ENCODE measurements at regions not wholly inside any gene's neighbourhood (a gene's known extent, or its start where the extent isn't known, plus 50 kb on each side); places are given as distances from the start of the nearest gene placed in this dataset.

DNA sequence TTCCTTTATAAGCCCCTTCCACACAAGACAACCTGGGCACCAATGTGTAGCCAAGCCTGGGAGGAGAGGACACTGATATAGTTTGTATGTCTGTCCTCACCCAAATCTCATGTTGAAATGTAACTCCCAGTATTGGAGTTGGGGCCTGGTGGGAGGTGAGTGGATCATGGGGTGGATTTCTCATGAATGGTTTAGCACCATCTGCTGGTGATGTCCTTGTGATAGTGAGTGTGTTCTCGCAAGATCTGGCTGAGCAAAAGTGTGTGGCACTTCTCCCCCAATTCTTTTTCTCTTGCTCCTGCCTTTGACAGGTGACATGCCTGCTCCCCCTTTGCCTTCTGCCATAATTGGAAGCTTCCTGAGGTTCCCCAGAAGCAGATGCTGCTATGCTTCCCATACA, 135.8 kb downstream of the USP31 start:
- intact Hi-C loops (cut with micrococcal nuclease; ENCODE audit: unreplicated experiment), result loop anchor here (1.0 kb wide), 1 partner anchor 115 kb away; no protein-coding TSS in a partner anchor
- H4K20me1 ChIP-seq (ENCODE audit: insufficient read depth, low read length), result no peaks in the 10 kb centered on the region
- no peaks in the 10 kb centered on the region; a peak in 1 of 5 replicates for H3K27me3 ChIP-seq (ENCODE audit: control insufficient read depth in 1 of 2, insufficient read depth in 2 of 2, low read length in 2 of 2)
- peak; percentile 70 for ATAC-seq
- H3K4me1 ChIP-seq (ENCODE audit: insufficient read depth, low read length), result 0 out of 2 replicates have a peak, but pooled peaks cover 6% of the 10 kb centered on the region
- no peak overlapping the region for H2AFZ ChIP-seq (ENCODE audit: low read length)
- no TSS peak for BruUV-seq (replicated peaks)
- no peaks in the 10 kb centered on the region for H3K79me2 ChIP-seq (ENCODE audit: insufficient read depth, low read length)
- POLR2A ChIA-PET, result no interaction called here
- H3K4me2 ChIP-seq (ENCODE audit: low read depth, low read length), result no peak overlapping the region
- DNase-seq (ENCODE audit: low spot score), result peak; percentile 33
- FAIRE-seq, result peak; percentile 85
- CTCF ChIA-PET (ENCODE audit: low intra/inter-chr PET ratio, low total read pairs), result interaction anchor here (2.0 kb wide), 1 partner anchor 115 kb away, joined by 7 read pairs; no protein-coding TSS in a partner anchor
- TF ChIP-seq STAG1 (CRISPR knock-in tag; IDR thresholded peaks at IDR 0.05) (peak; percentile 37; the same call in 1 of the 2 replicates), RERE (CRISPR knock-in tag; IDR thresholded peaks at IDR 0.05; ENCODE audit: low read depth) (no peak), ZNF501 (CRISPR knock-in tag; IDR thresholded peaks at IDR 0.05) (0 out of 2 replicates have a peak, but pooled peaks have one; percentile 31), SMC3 (IDR thresholded peaks at IDR 0.05; ENCODE audit: low read length) (peak; percentile 43; the same call in 1 of the 2 replicates), ZNF547 (CRISPR knock-in tag; IDR thresholded peaks at IDR 0.05) (no peak), CHD2 (IDR thresholded peaks at IDR 0.05; ENCODE audit: low read depth, low read length) (0 out of 2 replicates have a peak, but pooled peaks have one; percentile 18), FOXO4 (CRISPR knock-in tag; conservative IDR thresholded peaks at IDR 0.05) (no peak)
- TF ChIP-seq, protein P1, sequence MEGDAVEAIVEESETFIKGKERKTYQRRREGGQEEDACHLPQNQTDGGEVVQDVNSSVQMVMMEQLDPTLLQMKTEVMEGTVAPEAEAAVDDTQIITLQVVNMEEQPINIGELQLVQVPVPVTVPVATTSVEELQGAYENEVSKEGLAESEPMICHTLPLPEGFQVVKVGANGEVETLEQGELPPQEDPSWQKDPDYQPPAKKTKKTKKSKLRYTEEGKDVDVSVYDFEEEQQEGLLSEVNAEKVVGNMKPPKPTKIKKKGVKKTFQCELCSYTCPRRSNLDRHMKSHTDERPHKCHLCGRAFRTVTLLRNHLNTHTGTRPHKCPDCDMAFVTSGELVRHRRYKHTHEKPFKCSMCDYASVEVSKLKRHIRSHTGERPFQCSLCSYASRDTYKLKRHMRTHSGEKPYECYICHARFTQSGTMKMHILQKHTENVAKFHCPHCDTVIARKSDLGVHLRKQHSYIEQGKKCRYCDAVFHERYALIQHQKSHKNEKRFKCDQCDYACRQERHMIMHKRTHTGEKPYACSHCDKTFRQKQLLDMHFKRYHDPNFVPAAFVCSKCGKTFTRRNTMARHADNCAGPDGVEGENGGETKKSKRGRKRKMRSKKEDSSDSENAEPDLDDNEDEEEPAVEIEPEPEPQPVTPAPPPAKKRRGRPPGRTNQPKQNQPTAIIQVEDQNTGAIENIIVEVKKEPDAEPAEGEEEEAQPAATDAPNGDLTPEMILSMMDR (CRISPR knock-in tag; IDR thresholded peaks at IDR 0.05), result peak; percentile 52
- WGBS (ENCODE audit: low lambda C conversion rate), result 42% methylated on average over 1 of the region's 1 CpG
- no peak overlapping the region for H3K4me3 ChIP-seq (replicated peaks in 1 of 3; ENCODE audit: insufficient read depth in 1 of 3, low read depth in 2 of 3, low read length in 3 of 3)
- H3K9me3 ChIP-seq (ENCODE audit: low read length), result no peaks in the 10 kb centered on the region
- H3K9ac ChIP-seq (ENCODE audit: insufficient read depth, low read depth, low read length), result no peak overlapping the region
- no peaks in the 10 kb centered on the region for H3K36me3 ChIP-seq (replicated peaks in 1 of 2; ENCODE audit: control insufficient read depth in 1 of 2, insufficient read depth in 2 of 2, low read length in 2 of 2)
- H3K27ac ChIP-seq (ENCODE audit: extremely low read length, insufficient read depth, low read length), result no peak overlapping the region
- in situ Hi-C loops (cut with HindIII; ENCODE audit: extremely low pct_ligation_motif_present, low pct_unique_long_range_greater_than_20kb), result no loop called here
